RKO (cell line): ENCODE measurements at regions not wholly inside any gene's neighbourhood (a gene's known extent, or its start where the extent isn't known, plus 50 kb on each side); places are given as distances from the start of the nearest gene placed in this dataset.
"Not testable (repeated sequence)": the region's sequence is repeated elsewhere in the genome, so short reads cannot be mapped to it uniquely, and the experiment has no call there.

Experiments used
- DNase-seq: peaks from one replicate; pipeline ENCODE4 v3.0.0-alpha.2; 2016; ENCODE audit warnings: low spot score

GRCh38 chr13:90606921-90607320, 740.6 kb upstream of the MIR17HG start:
- DNase-seq, result not testable (repeated sequence)

GRCh38 chr13:90612391-90612790, 735.1 kb upstream of the MIR17HG start:
- no peak for DNase-seq

- DNase-seq, result no peak
Measured at GRCh38 chr13:90613076-90613795, 734.3 kb upstream of the MIR17HG start.

- no peak for DNase-seq
Measured at GRCh38 chr13:90615236-90615635, 732.3 kb upstream of the MIR17HG start.

- no peak for DNase-seq
Measured at GRCh38 chr13:90615767-90616166, 731.7 kb upstream of the MIR17HG start.

- DNase-seq, result no peak
Measured at GRCh38 chr13:90618133-90618532, 729.4 kb upstream of the MIR17HG start.

- no peak for DNase-seq
Measured at GRCh38 chr13:90622541-90622940, 724.9 kb upstream of the MIR17HG start.

GRCh38 chr13:90623318-90624011, 724.0 kb upstream of the MIR17HG start:
- no peak for DNase-seq

GRCh38 chr13:90627813-90628212, 719.7 kb upstream of the MIR17HG start:
- DNase-seq, result no peak

GRCh38 chr13:90628471-90628870, 719.0 kb upstream of the MIR17HG start:
- no peak for DNase-seq

GRCh38 chr13:90630716-90631115, 716.8 kb upstream of the MIR17HG start:
- DNase-seq, result no peak

GRCh38 chr13:90632184-90632583, 715.3 kb upstream of the MIR17HG start:
- no peak for DNase-seq

- DNase-seq, result no peak
Measured at GRCh38 chr13:90633849-90634248, 713.6 kb upstream of the MIR17HG start.

- DNase-seq, result peak; percentile 3
Measured at GRCh38 chr13:90640976-90641375, 706.5 kb upstream of the MIR17HG start.

- no peak for DNase-seq
Measured at GRCh38 chr13:90641884-90642283, 705.6 kb upstream of the MIR17HG start.

GRCh38 chr13:90645582-90645981, 701.9 kb upstream of the MIR17HG start:
- no peak for DNase-seq

- DNase-seq, result no peak
Measured at GRCh38 chr13:90648497-90648896, 699.0 kb upstream of the MIR17HG start.

- DNase-seq, result no peak
Measured at GRCh38 chr13:90652036-90652435, 695.5 kb upstream of the MIR17HG start.

- no peak for DNase-seq
Measured at GRCh38 chr13:90654970-90655369, 692.5 kb upstream of the MIR17HG start.

- DNase-seq, result not testable (repeated sequence)
Measured at GRCh38 chr13:90664200-90664599, 683.3 kb upstream of the MIR17HG start.

- no peak for DNase-seq
Measured at GRCh38 chr13:90673746-90674145, 673.7 kb upstream of the MIR17HG start.

- no peak for DNase-seq
Measured at GRCh38 chr13:90675129-90675528, 672.4 kb upstream of the MIR17HG start.

- no peak for DNase-seq
Measured at GRCh38 chr13:90680826-90681225, 666.7 kb upstream of the MIR17HG start.

GRCh38 chr13:90683711-90684131, 663.8 kb upstream of the MIR17HG start:
- DNase-seq, result no peak
